ENCODE measurements at regions not wholly inside any gene's neighbourhood (a gene's known extent, or its start where the extent isn't known, plus 50 kb on each side); places are given as distances from the start of the nearest gene placed in this dataset.

DNA sequence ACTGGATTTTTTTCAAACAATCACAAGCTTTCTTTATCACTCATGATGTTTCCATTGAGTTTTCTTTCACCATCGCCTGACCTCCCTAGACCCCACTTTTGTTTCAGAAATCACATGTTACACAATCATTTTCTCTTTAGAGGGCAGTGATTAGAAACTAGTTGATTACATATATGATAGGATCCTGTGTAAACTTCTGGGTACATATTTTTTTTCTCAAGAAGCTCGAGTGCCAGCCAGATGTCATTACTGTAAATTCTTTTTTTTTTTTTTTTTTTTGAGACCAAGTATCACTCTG is 62.4 kb upstream of the PSMA6 start:
- no peak overlapping the region for H3K27ac ChIP-seq (ENCODE audit: low read depth, low read length)
- TF ChIP-seq, protein P1, sequence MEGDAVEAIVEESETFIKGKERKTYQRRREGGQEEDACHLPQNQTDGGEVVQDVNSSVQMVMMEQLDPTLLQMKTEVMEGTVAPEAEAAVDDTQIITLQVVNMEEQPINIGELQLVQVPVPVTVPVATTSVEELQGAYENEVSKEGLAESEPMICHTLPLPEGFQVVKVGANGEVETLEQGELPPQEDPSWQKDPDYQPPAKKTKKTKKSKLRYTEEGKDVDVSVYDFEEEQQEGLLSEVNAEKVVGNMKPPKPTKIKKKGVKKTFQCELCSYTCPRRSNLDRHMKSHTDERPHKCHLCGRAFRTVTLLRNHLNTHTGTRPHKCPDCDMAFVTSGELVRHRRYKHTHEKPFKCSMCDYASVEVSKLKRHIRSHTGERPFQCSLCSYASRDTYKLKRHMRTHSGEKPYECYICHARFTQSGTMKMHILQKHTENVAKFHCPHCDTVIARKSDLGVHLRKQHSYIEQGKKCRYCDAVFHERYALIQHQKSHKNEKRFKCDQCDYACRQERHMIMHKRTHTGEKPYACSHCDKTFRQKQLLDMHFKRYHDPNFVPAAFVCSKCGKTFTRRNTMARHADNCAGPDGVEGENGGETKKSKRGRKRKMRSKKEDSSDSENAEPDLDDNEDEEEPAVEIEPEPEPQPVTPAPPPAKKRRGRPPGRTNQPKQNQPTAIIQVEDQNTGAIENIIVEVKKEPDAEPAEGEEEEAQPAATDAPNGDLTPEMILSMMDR (IDR thresholded peaks at IDR 0.05; ENCODE audit: insufficient read depth, low read length, poor library complexity, severe bottlenecking) = no peak
- TF ChIP-seq EZH2phosphoT487 (conservative IDR thresholded peaks at IDR 0.05; ENCODE audit: low read length) = no peak

DNA sequence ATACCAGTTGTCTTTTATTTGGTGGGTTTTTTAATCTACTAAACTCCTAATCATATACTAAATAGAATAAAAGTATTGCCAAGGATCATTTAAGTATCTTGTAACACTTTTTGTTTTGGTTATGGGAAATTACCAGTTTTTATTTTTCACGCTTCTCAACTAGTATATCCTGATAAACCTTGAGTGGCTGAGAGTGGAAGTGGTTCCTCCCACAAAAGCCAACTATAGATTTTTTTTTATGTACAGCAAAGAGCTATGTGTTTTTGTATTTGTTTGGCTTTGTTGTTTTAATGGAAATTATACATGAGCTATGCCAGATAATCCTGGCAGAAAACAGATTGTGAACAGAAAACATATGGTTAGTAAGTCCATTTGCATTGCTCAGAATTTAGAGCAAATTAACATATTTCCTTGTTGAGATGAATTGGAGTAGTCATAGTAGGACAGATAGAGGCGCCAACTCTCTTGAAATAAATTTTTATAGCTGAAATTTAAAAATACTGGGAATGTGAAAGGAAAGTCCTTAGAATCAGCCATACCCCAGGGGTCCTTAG is 60.9 kb upstream of the PSMA6 start:
- Histone ChIP-seq H3K36me3 (ENCODE audit: low read length) (no peaks in the 10 kb centered on the region), H3K9ac (ENCODE audit: low read length) (no peak overlapping the region), H3K9me2 (replicated peaks; ENCODE audit: insufficient read depth, low read length) (no peaks in the 10 kb centered on the region), H3K27ac (ENCODE audit: low read depth, low read length) (no peak overlapping the region), H3K79me2 (ENCODE audit: insufficient read depth, low read length) (no peaks in the 10 kb centered on the region; the same call in 1 of the 2 replicates), H3K4me3 (ENCODE audit: insufficient read depth, low read length, poor library complexity, severe bottlenecking) (no peak overlapping the region), H4K20me1 (ENCODE audit: low read depth, low read length) (no peaks in the 10 kb centered on the region), H3K4me2 (ENCODE audit: low read depth, low read length, poor library complexity, severe bottlenecking) (no peak overlapping the region), H2AFZ (ENCODE audit: low read depth, low read length, severe bottlenecking) (no peak overlapping the region), H3K27me3 (ENCODE audit: low read length) (no peaks in the 10 kb centered on the region), H3K9me3 (ENCODE audit: insufficient read depth, low read length) (no peaks in the 10 kb centered on the region), H3F3A (ENCODE audit: insufficient read depth) (no peaks in the 10 kb centered on the region)
- TF ChIP-seq, protein P1 (IDR thresholded peaks at IDR 0.05; ENCODE audit: insufficient read depth, low read length, poor library complexity, severe bottlenecking) = no peak
- TF ChIP-seq EZH2phosphoT487 (conservative IDR thresholded peaks at IDR 0.05; ENCODE audit: low read length) = no peak

More for the DNA sequence above, 62.4 kb upstream of the PSMA6 start:
- Histone ChIP-seq H3K9ac (ENCODE audit: low read length) (no peak overlapping the region), H3K4me2 (ENCODE audit: low read depth, low read length, poor library complexity, severe bottlenecking) (no peak overlapping the region), H3F3A (ENCODE audit: insufficient read depth) (no peaks in the 10 kb centered on the region), H3K9me2 (replicated peaks; ENCODE audit: insufficient read depth, low read length) (no peaks in the 10 kb centered on the region), H2AFZ (ENCODE audit: low read depth, low read length, severe bottlenecking) (no peak overlapping the region), H4K20me1 (ENCODE audit: low read depth, low read length) (no peaks in the 10 kb centered on the region), H3K9me3 (ENCODE audit: insufficient read depth, low read length) (no peaks in the 10 kb centered on the region), H3K79me2 (ENCODE audit: insufficient read depth, low read length) (no peaks in the 10 kb centered on the region; the same call in 1 of the 2 replicates), H3K36me3 (ENCODE audit: low read length) (no peaks in the 10 kb centered on the region), H3K4me3 (ENCODE audit: insufficient read depth, low read length, poor library complexity, severe bottlenecking) (no peak overlapping the region), H3K27me3 (ENCODE audit: low read length) (no peaks in the 10 kb centered on the region)

DNA sequence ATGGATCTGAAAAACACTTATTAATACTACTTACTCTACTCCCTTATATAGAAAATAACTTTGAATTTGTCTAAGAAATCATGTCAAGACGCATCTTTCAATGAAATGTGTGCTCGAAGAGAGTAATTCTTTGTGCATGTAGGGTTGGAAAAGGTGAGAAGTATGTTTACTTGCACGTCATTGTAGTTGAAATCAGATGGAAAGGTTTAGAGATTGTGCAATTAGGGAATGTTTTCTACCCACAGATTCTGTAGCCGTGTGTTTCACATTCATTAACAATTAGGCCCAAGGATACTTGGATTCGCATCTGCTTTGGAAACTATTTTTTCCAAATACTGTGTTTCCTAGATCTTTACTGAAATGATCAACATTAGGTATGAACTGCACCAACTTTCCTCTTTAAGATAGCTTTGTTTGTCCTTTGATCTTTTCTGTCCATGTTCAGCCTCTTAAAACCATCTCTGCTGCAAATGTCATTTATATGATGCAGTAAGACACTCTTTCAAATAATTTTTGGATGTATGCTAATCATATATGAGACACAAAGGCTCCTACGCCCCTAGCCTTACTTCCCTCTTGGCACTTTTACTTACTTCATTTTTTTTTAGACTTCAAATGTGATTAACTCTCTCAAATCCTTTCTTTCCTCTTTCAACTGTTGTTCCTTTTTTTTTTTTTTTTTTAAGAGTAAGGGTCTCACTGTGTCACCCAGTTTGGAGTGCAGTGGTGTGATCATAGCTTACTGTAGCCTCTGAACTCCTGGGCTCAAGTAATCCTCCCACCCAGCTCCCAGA is 58.0 kb upstream of the PSMA6 start:
- TF ChIP-seq EZH2phosphoT487 (conservative IDR thresholded peaks at IDR 0.05; ENCODE audit: low read length) = no peak
- TF ChIP-seq, protein P1 (IDR thresholded peaks at IDR 0.05; ENCODE audit: insufficient read depth, low read length, poor library complexity, severe bottlenecking) = no peak
- Histone ChIP-seq H3K9me3 (ENCODE audit: insufficient read depth, low read length) (no peaks in the 10 kb centered on the region), H3K27ac (ENCODE audit: low read depth, low read length) (no peak overlapping the region), H2AFZ (ENCODE audit: low read depth, low read length, severe bottlenecking) (no peak overlapping the region), H3K9me2 (replicated peaks; ENCODE audit: insufficient read depth, low read length) (no peaks in the 10 kb centered on the region), H4K20me1 (ENCODE audit: low read depth, low read length) (no peaks in the 10 kb centered on the region), H3K79me2 (ENCODE audit: insufficient read depth, low read length) (no peaks in the 10 kb centered on the region; the same call in 1 of the 2 replicates), H3K27me3 (ENCODE audit: low read length) (no peaks in the 10 kb centered on the region), H3K4me3 (ENCODE audit: insufficient read depth, low read length, poor library complexity, severe bottlenecking) (no peak overlapping the region), H3F3A (ENCODE audit: insufficient read depth) (no peaks in the 10 kb centered on the region), H3K4me2 (ENCODE audit: low read depth, low read length, poor library complexity, severe bottlenecking) (no peak overlapping the region), H3K9ac (ENCODE audit: low read length) (no peak overlapping the region), H3K36me3 (ENCODE audit: low read length) (no peaks in the 10 kb centered on the region)
